ENCODE measurements at regions not wholly inside any gene's neighbourhood (a gene's known extent, or its start where the extent isn't known, plus 50 kb on each side); places are given as distances from the start of the nearest gene placed in this dataset.
"Not testable (repeated sequence)": the region's sequence is repeated elsewhere in the genome, so short reads cannot be mapped to it uniquely, and the experiment has no call there.

DNA sequence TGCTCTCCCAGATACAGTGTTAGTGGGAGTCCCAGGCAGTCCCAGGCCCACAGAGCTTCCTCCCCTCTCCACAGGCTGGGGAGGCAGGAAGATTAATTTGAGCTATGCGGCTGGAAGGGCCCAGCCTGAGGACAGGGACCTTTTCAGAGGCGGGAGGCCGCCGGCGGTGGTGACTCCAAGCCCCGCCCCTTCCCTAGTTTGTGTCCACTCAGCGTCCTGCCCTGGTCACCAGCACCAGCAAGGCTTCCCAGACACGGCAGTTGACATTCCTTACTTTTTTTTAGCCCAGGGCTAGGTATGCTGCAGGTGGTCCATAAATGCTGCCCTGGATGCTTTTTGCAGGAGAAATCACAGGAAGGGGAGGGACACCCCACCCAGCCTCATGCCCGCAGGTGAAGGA lies 67.7 kb upstream of the LRPAP1 start:
- no peak for FAIRE-seq
- no peak overlapping the region for H3K4me3 ChIP-seq (ENCODE audit: low read depth, low read length)
- no peak for TF ChIP-seq CTCF (IDR thresholded peaks at IDR 0.05; ENCODE audit: insufficient read depth, low read length, severe bottlenecking)
- no peaks in the 10 kb centered on the region for H3K27me3 ChIP-seq (ENCODE audit: control insufficient read depth, insufficient read depth, low read length)
- no peaks in the 10 kb centered on the region for H3K36me3 ChIP-seq (ENCODE audit: control insufficient read depth, insufficient read depth, low read length)
- DNase-seq (ENCODE audit: low read depth) = no peak

GRCh38 chr4:3598695-3599227 lies 66.5 kb upstream of the LRPAP1 start:
- Histone ChIP-seq H3K4me3 (ENCODE audit: low read depth, low read length) (no peak overlapping the region), H3K27me3 (ENCODE audit: control insufficient read depth, insufficient read depth, low read length) (no peaks in the 10 kb centered on the region), H3K36me3 (ENCODE audit: control insufficient read depth, insufficient read depth, low read length) (no peaks in the 10 kb centered on the region)
- no peak for TF ChIP-seq CTCF (IDR thresholded peaks at IDR 0.05; ENCODE audit: insufficient read depth, low read length, severe bottlenecking)
- FAIRE-seq (peak; percentile 100), DNase-seq (ENCODE audit: low read depth) (no peak)

- not testable (repeated sequence) for FAIRE-seq; H3K36me3 ChIP-seq (ENCODE audit: control insufficient read depth, insufficient read depth, low read length); DNase-seq (ENCODE audit: low read depth); H3K4me3 ChIP-seq (ENCODE audit: low read depth, low read length); H3K27me3 ChIP-seq (ENCODE audit: control insufficient read depth, insufficient read depth, low read length)
Observed at GRCh38 chr4:3597896-3598505, 65.8 kb upstream of the LRPAP1 start.

GRCh38 chr4:3596957-3597733 lies 64.9 kb upstream of the LRPAP1 start:
- FAIRE-seq; DNase-seq (ENCODE audit: low read depth): not testable (repeated sequence)

DNA sequence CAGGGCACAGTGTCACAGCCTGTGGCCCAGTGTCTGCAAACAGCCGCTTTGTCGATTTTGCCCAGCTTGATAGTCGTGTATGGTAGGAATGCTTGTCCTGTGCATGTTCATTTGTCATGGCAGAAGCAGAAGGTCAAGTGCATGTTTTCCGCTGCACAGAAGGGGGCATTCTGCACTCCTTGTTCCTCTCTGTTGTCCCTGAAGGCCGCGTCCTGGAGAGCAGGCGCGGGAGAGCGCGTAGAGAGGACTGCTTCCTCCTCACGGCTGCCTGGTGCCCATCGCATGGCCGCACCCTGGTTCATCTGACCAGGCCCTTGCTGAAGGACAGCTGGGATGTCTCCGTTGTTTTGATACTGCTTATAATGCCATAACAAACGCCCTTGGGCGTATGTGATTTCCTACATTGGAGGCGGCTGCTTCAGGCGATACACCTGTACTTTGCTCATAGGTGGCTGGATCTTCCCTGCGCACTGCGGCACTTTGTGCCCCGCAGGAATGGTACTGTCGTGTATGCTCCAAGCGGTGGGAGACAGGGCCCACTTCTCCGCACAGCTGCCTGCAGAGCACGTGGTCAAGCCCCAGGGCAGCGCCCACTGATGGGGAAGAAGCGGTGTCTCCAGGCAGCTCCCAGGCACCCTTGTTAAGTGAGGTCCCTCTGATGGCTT lies 63.5 kb upstream of the LRPAP1 start:
- H3K36me3 ChIP-seq (ENCODE audit: control insufficient read depth, insufficient read depth, low read length); DNase-seq (ENCODE audit: low read depth); H3K4me3 ChIP-seq (ENCODE audit: low read depth, low read length); H3K27me3 ChIP-seq (ENCODE audit: control insufficient read depth, insufficient read depth, low read length): not testable (repeated sequence)
- FAIRE-seq = peak; percentile 28

More at GRCh38 chr4:3596957-3597733, 64.9 kb upstream of the LRPAP1 start:
- H3K4me3 ChIP-seq (ENCODE audit: low read depth, low read length); H3K36me3 ChIP-seq (ENCODE audit: control insufficient read depth, insufficient read depth, low read length); H3K27me3 ChIP-seq (ENCODE audit: control insufficient read depth, insufficient read depth, low read length): not testable (repeated sequence)

DNA sequence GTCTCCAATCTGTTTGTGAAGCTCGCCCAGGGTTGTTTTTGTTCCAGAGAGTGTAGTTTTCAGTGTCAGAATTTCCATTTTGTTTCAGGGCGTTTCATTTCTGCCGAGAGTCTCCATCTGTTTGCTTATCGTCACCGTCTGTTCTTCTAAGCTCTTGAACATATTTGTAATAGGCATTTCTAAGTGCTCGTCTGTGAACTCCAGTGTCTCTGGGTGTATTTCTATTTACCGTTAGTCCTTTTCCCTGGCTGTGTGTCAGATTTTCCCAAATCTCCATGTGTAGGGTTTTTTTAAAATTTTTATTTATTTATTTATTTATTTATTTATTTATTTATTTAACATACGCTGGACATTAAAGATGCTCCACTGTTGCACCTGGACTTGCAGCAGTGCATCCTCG lies 62.5 kb upstream of the LRPAP1 start:
- H3K27me3 ChIP-seq (ENCODE audit: control insufficient read depth, insufficient read depth, low read length); H3K4me3 ChIP-seq (ENCODE audit: low read depth, low read length); H3K36me3 ChIP-seq (ENCODE audit: control insufficient read depth, insufficient read depth, low read length); DNase-seq (ENCODE audit: low read depth); FAIRE-seq: not testable (repeated sequence)

- H3K4me3 ChIP-seq (ENCODE audit: low read depth, low read length); H3K27me3 ChIP-seq (ENCODE audit: control insufficient read depth, insufficient read depth, low read length); H3K36me3 ChIP-seq (ENCODE audit: control insufficient read depth, insufficient read depth, low read length); DNase-seq (ENCODE audit: low read depth): not testable (repeated sequence)
- FAIRE-seq = peak; percentile 94
Observed at GRCh38 chr4:3589946-3590924, 58.0 kb upstream of the LRPAP1 start.

DNA sequence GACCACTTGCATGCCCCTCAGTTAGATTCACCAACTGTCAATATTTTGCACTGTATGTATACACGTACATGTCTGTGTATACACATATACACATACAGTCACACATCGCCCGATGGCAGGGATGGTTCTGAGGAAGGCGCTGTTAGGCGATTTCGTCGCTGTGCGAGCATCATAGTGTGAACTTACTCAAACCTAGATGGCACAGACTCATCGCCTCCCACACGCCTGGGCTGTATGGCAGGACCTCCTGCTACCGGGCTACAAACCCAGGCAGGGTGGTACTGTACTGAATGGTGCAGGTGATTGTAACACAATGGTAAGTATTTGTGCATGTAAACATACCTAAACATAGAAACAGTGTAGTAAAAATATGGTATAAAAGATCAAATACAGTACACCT lies 57.2 kb upstream of the LRPAP1 start:
- FAIRE-seq; H3K27me3 ChIP-seq (ENCODE audit: control insufficient read depth, insufficient read depth, low read length); DNase-seq (ENCODE audit: low read depth); H3K36me3 ChIP-seq (ENCODE audit: control insufficient read depth, insufficient read depth, low read length); H3K4me3 ChIP-seq (ENCODE audit: low read depth, low read length): not testable (repeated sequence)

- H3K27me3 ChIP-seq (ENCODE audit: control insufficient read depth, insufficient read depth, low read length); H3K36me3 ChIP-seq (ENCODE audit: control insufficient read depth, insufficient read depth, low read length); DNase-seq (ENCODE audit: low read depth); H3K4me3 ChIP-seq (ENCODE audit: low read depth, low read length): not testable (repeated sequence)
- FAIRE-seq = peak; percentile 62
Observed at GRCh38 chr4:3588517-3589194, 56.4 kb upstream of the LRPAP1 start.

DNA sequence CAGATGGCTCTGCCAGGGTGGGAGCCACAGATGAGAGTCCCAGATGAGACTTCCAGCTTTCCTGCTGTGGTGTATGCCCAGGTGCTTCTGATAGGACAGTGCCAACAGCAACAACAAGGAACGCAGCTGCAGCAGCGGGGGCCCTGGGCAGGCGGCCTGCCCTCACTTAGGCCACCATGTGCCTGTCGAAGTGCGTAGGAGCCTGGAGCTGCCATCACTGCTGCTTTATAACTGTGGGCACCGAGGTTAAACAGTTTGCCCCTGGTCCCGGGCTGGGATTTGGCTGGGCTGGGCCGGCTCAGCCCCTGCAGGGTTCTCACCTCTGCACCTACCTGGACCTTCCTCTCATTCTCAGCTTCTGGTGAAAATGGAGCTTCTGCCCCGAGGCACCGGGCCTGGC lies 54.4 kb upstream of the LRPAP1 start:
- H3K36me3 ChIP-seq (ENCODE audit: control insufficient read depth, insufficient read depth, low read length); DNase-seq (ENCODE audit: low read depth); FAIRE-seq; H3K27me3 ChIP-seq (ENCODE audit: control insufficient read depth, insufficient read depth, low read length); H3K4me3 ChIP-seq (ENCODE audit: low read depth, low read length): not testable (repeated sequence)

GRCh38 chr4:3585567-3585966 lies 53.3 kb upstream of the LRPAP1 start:
- not testable (repeated sequence) for H3K36me3 ChIP-seq (ENCODE audit: control insufficient read depth, insufficient read depth, low read length); DNase-seq (ENCODE audit: low read depth); H3K4me3 ChIP-seq (ENCODE audit: low read depth, low read length); H3K27me3 ChIP-seq (ENCODE audit: control insufficient read depth, insufficient read depth, low read length)
- FAIRE-seq = peak; percentile 32

Data from bronchial epithelial cell (primary cell).